Hematopoietic multipotent progenitor cell treated with erythropoietin and hydrocortisone succinate and interleukin-3 and kit ligand, for 15 days (in vitro differentiated cells): ENCODE measurements at regions not wholly inside any gene's neighbourhood (a gene's known extent, or its start where the extent isn't known, plus 50 kb on each side); places are given as distances from the start of the nearest gene placed in this dataset.
"Not testable (repeated sequence)": the region's sequence is repeated elsewhere in the genome, so short reads cannot be mapped to it uniquely, and the experiment has no call there.

ENCODE experiments used
- DNase-seq: peaks from one replicate; pipeline ENCODE4 v3.0.0-alpha.2; 2015; ENCODE audit warnings: low spot score

DNA sequence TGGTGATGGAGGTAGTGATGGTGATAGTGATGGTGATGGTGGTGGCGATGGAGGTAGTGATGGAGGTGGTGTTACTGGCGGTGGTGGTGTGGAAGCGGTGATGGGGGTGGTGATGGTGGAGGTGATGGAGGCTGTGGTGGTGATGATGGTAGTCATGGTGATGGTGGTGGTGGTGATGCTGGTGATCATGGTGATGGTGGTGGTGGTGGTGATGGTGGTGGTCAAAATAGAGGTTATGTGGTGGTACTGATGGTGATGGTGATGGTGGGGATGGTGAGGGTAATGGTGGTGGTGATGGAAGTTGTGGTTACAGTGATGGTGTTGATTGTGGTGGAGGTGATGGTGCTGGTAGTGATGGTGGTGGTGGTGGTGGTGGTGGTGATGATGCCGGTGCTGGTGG is 199.2 kb downstream of the IGLL1 start:
- no peak for DNase-seq

DNA sequence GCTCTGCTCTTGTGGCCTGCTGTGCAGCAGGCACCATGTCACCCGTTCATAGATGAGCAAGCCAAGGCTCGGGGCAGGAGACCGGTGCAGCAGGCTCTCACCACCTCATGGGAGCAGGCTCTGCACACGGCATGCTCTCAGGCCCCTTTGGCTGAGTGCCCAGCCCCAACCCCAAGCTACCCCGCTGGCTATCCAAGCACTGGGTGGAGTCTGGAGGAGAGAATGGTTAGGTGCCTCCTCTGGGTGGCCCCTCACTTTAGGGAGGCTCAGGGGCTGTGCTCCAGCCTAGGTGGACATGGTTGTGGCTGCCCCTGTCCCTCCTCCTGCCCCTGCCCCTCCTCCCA is 199.9 kb downstream of the IGLL1 start:
- DNase-seq = no peak

- DNase-seq = not testable (repeated sequence)
Measured at GRCh38 chr22:23379540-23380229, 199.4 kb downstream of the BCR start.

- no peak for DNase-seq
Measured at GRCh38 chr22:23377767-23378166, 197.5 kb downstream of the BCR start.

GRCh38 chr22:23376256-23376655 is 195.9 kb downstream of the BCR start:
- no peak for DNase-seq

- no peak for DNase-seq
Measured at GRCh38 chr22:23375031-23375827, 194.9 kb downstream of the BCR start.

DNA sequence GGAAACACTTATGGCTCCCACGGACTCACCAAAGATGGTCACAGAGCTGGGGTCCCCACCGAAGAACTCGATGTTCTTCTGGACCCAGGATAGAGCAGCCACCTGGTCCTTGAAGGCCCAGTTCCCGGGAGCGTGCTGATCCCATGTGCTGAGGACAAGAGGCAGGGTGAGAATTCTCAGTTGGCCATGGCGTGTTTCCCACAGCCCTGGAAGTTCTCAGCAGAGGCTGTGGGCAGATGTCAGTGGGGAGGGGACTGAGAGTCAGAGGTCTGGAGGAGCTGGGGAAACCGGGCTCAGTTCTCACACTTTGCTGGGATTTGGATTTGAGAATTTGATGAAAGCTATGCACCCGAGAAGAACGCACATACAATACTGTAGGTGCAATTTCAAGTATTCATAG is 193.3 kb downstream of the BCR start:
- DNase-seq = no peak

GRCh38 chr22:23370251-23370650 is 189.9 kb downstream of the BCR start:
- DNase-seq = no peak

GRCh38 chr22:23369054-23369685 is 188.9 kb downstream of the BCR start:
- no peak for DNase-seq
